ENCODE measurements at regions not wholly inside any gene's neighbourhood (a gene's known extent, or its start where the extent isn't known, plus 50 kb on each side); places are given as distances from the start of the nearest gene placed in this dataset.

- no peak for TF ChIP-seq CTCF (conservative IDR thresholded peaks at IDR 0.05; ENCODE audit: low read depth, low read length)
- H3K4me3 ChIP-seq (ENCODE audit: low read depth, low read length), result no peak overlapping the region
- DNase-seq (ENCODE audit: low read depth), result no peak
Observed at GRCh38 chr5:2806176-2806575, 54.7 kb upstream of the IRX2 start.

- H3K4me3 ChIP-seq (ENCODE audit: low read depth, low read length), result no peak overlapping the region
- DNase-seq (ENCODE audit: low read depth), result no peak
- no peak for TF ChIP-seq CTCF (conservative IDR thresholded peaks at IDR 0.05; ENCODE audit: low read depth, low read length)
Observed at GRCh38 chr5:2805080-2805479, 53.6 kb upstream of the IRX2 start.

- H3K4me3 ChIP-seq (ENCODE audit: low read depth, low read length), result no peak overlapping the region
- no peak for TF ChIP-seq CTCF (conservative IDR thresholded peaks at IDR 0.05; ENCODE audit: low read depth, low read length)
- no peak for DNase-seq (ENCODE audit: low read depth)
Observed at GRCh38 chr5:2803751-2804150, 52.3 kb upstream of the IRX2 start.

- DNase-seq (ENCODE audit: low read depth), result no peak
- no peak overlapping the region for H3K4me3 ChIP-seq (ENCODE audit: low read depth, low read length)
- no peak for TF ChIP-seq CTCF (conservative IDR thresholded peaks at IDR 0.05; ENCODE audit: low read depth, low read length)
Observed at GRCh38 chr5:2802693-2803365, 51.4 kb upstream of the IRX2 start.

- no peak for DNase-seq (ENCODE audit: low read depth)
- TF ChIP-seq CTCF (conservative IDR thresholded peaks at IDR 0.05; ENCODE audit: low read depth, low read length), result no peak
- H3K4me3 ChIP-seq (ENCODE audit: low read depth, low read length), result no peak overlapping the region
Observed at GRCh38 chr5:2801577-2802525, 50.4 kb upstream of the IRX2 start.
